Activated CD8-positive, alpha-beta T cell treated with anti-CD3 and anti-CD28 coated beads for 36 hours (primary cell): ENCODE measurements at regions not wholly inside any gene's neighbourhood (a gene's known extent, or its start where the extent isn't known, plus 50 kb on each side); places are given as distances from the start of the nearest gene placed in this dataset.

Experiments
- ATAC-seq: fragments of 200-7000 bp; cut with Tn5 transposase; one replicate; pipeline ENCODE4 v1.10.0; 2021; ENCODE audit warnings: mild to moderate bottlenecking, moderate library complexity
- CTCF ChIA-PET: fragments of 350-600 bp; sonication (Branson Sonifier 250); formaldehyde crosslinking; loops from one replicate; lab custom pipeline; 2021; ENCODE audit warnings: antibody characterized with exemption; lab: Charles Lee
- POLR2A ChIA-PET: fragments of 350-600 bp; sonication (Branson Sonifier 250); formaldehyde crosslinking; loops from one replicate; lab custom pipeline; 2021; ENCODE audit warnings: antibody characterized with exemption; lab: Charles Lee
- DNase-seq: peaks from one replicate; pipeline ENCODE4 v3.0.0-alpha.2; 2020
- H3K27ac Mint-ChIP-seq: one replicate; pipeline ENCODE4 v1.8.0; 2021; ENCODE audit warnings: mild to moderate bottlenecking, mixed read lengths
- H3K27me3 Mint-ChIP-seq: one replicate; pipeline ENCODE4 v1.8.0; 2021; ENCODE audit warnings: mixed read lengths
- H3K36me3 Mint-ChIP-seq: one replicate; pipeline ENCODE4 v1.8.0; 2021; ENCODE audit warnings: low read depth, mixed read lengths
- H3K4me1 Mint-ChIP-seq: one replicate; pipeline ENCODE4 v1.8.0; 2021; ENCODE audit warnings: low read depth, mixed read lengths
- H3K4me3 Mint-ChIP-seq: one replicate; pipeline ENCODE4 v1.8.0; 2021; ENCODE audit warnings: mild to moderate bottlenecking, moderate library complexity, mixed read lengths
- H3K9me3 Mint-ChIP-seq: one replicate; pipeline ENCODE4 v1.8.0; 2021; ENCODE audit warnings: mixed read lengths
- CTCF ChIP-seq: fragments of 200-600 bp; IDR thresholded peaks from one replicate; pipeline ENCODE4 v1.8.0; 2022; ENCODE audit warnings: antibody characterized with exemption, mild to moderate bottlenecking
- intact Hi-C: fragments of 100-400 bp; cut with micrococcal nuclease; formaldehyde crosslinking; loops from one replicate; pipeline ENCODE4 v1.10.0; 2022

GRCh38 chr9:2987679-2988078, 143.8 kb upstream of the PUM3 start:
- H3K36me3 Mint-ChIP-seq, result no peaks in the 10 kb centered on the region
- ChIA-PET POLR2A (no interaction called here), CTCF (no interaction called here)
- intact Hi-C loops, result no loop called here
- H3K27ac Mint-ChIP-seq, result no peak overlapping the region
- H3K27me3 Mint-ChIP-seq, result peaks cover 8% of the 10 kb centered on the region
- H3K9me3 Mint-ChIP-seq, result no peaks in the 10 kb centered on the region
- TF ChIP-seq CTCF, result no peak
- no peaks in the 10 kb centered on the region for H3K4me1 Mint-ChIP-seq
- no peak for DNase-seq
- no peak overlapping the region for H3K4me3 Mint-ChIP-seq
- ATAC-seq, result no peak

GRCh38 chr9:2985343-2985742, 141.4 kb upstream of the PUM3 start:
- ChIA-PET POLR2A (no interaction called here), CTCF (no interaction called here)
- H3K27me3 Mint-ChIP-seq, result peaks cover 8% of the 10 kb centered on the region
- intact Hi-C loops, result no loop called here
- H3K27ac Mint-ChIP-seq, result no peak overlapping the region
- H3K4me3 Mint-ChIP-seq, result no peak overlapping the region
- TF ChIP-seq CTCF, result no peak
- no peaks in the 10 kb centered on the region for H3K9me3 Mint-ChIP-seq
- ATAC-seq (no peak), DNase-seq (no peak)
- no peaks in the 10 kb centered on the region for H3K4me1 Mint-ChIP-seq
- H3K36me3 Mint-ChIP-seq, result no peaks in the 10 kb centered on the region

- Mint-ChIP-seq H3K4me3 (no peak overlapping the region), H3K27me3 (peaks cover 8% of the 10 kb centered on the region), H3K36me3 (no peaks in the 10 kb centered on the region), H3K9me3 (no peaks in the 10 kb centered on the region), H3K27ac (no peak overlapping the region), H3K4me1 (no peaks in the 10 kb centered on the region)
- ChIA-PET POLR2A (no interaction called here), CTCF (no interaction called here)
- ATAC-seq (no peak), DNase-seq (no peak)
- no peak for TF ChIP-seq CTCF
- intact Hi-C loops, result no loop called here
Observed at GRCh38 chr9:2984491-2984890, 140.6 kb upstream of the PUM3 start.

GRCh38 chr9:2979957-2980610, 136.2 kb upstream of the PUM3 start:
- DNase-seq (no peak), ATAC-seq (no peak)
- Mint-ChIP-seq H3K36me3 (no peaks in the 10 kb centered on the region), H3K27me3 (no peaks in the 10 kb centered on the region), H3K27ac (no peak overlapping the region), H3K4me1 (no peaks in the 10 kb centered on the region), H3K9me3 (no peaks in the 10 kb centered on the region), H3K4me3 (no peak overlapping the region)
- intact Hi-C loops, result loop anchor here (5.0 kb wide), 1 partner anchor 32 kb away; no protein-coding TSS in a partner anchor
- ChIA-PET POLR2A (no interaction called here), CTCF (no interaction called here)
- no peak for TF ChIP-seq CTCF

- intact Hi-C loops, result no loop called here
- Mint-ChIP-seq H3K36me3 (no peaks in the 10 kb centered on the region), H3K4me3 (no peak overlapping the region), H3K27ac (no peak overlapping the region), H3K27me3 (peaks cover 11% of the 10 kb centered on the region), H3K9me3 (peaks cover 9% of the 10 kb centered on the region), H3K4me1 (no peaks in the 10 kb centered on the region)
- no peak for TF ChIP-seq CTCF
- ChIA-PET CTCF (no interaction called here), POLR2A (no interaction called here)
- ATAC-seq (no peak), DNase-seq (no peak)
Observed at GRCh38 chr9:2972475-2972874, 128.6 kb upstream of the PUM3 start.
